GM04504 (cell line): ENCODE measurements at regions not wholly inside any gene's neighbourhood (a gene's known extent, or its start where the extent isn't known, plus 50 kb on each side); places are given as distances from the start of the nearest gene placed in this dataset.
"Not testable (repeated sequence)": the region's sequence is repeated elsewhere in the genome, so short reads cannot be mapped to it uniquely, and the experiment has no call there.

Experiments used
- DNase-seq: peaks from one replicate; pipeline ENCODE4 v3.0.0-alpha.2; 2012; ENCODE audit warnings: low read depth

GRCh38 chr5:179409806-179410205 lies 64.5 kb upstream of the ADAMTS2 start:
- DNase-seq: no peak

GRCh38 chr5:179408611-179409010 lies 63.4 kb upstream of the ADAMTS2 start:
- no peak for DNase-seq

- peak; percentile 40 for DNase-seq
These were observed 62.2 kb upstream of the ADAMTS2 start for GRCh38 chr5:179407191-179408175.

- peak; percentile 10 for DNase-seq
These were observed 61.0 kb upstream of the ADAMTS2 start for GRCh38 chr5:179406031-179406961.

- DNase-seq: no peak
These were observed 60.3 kb upstream of the ADAMTS2 start for GRCh38 chr5:179405426-179406030.

- DNase-seq: no peak
These were observed 59.8 kb upstream of the ADAMTS2 start for GRCh38 chr5:179405054-179405416.

- peak; percentile 17 for DNase-seq
These were observed 59.2 kb upstream of the ADAMTS2 start for GRCh38 chr5:179404321-179405053.

- no peak for DNase-seq
These were observed 58.3 kb upstream of the ADAMTS2 start for GRCh38 chr5:179403426-179404147.

- DNase-seq: not testable (repeated sequence)
These were observed 55.2 kb upstream of the ADAMTS2 start for GRCh38 chr5:179400435-179400834.

GRCh38 chr5:179400020-179400419 lies 54.8 kb upstream of the ADAMTS2 start:
- DNase-seq: no peak

- not testable (repeated sequence) for DNase-seq
These were observed 54.1 kb upstream of the ADAMTS2 start for GRCh38 chr5:179399327-179399726.

GRCh38 chr5:179397516-179397915 lies 52.3 kb upstream of the ADAMTS2 start:
- DNase-seq: no peak
